Endothelial cell of umbilical vein (primary cell): ENCODE measurements at regions not wholly inside any gene's neighbourhood (a gene's known extent, or its start where the extent isn't known, plus 50 kb on each side); places are given as distances from the start of the nearest gene placed in this dataset.

Experiments
- BruUV-seq: library from RNA; stranded (reverse); fragments of 400-500 nt; replicated peaks from 2 replicates; lab custom pipeline; 2021; lab: Mats Ljungman, UMichigan
- CTCF ChIA-PET: fragments of 300-600, 350-600 bp; sonication (Branson Sonifier 250); formaldehyde crosslinking; loops from one replicate; lab custom pipeline; 2021; ENCODE audit warnings: antibody characterized with exemption, inconsistent platforms; lab: Charles Lee
- POLR2A ChIA-PET: fragments of 300-600, 350-600 bp; sonication (Branson Sonifier 250); formaldehyde crosslinking; loops from one replicate; lab custom pipeline; 2021; ENCODE audit warnings: antibody characterized with exemption, inconsistent platforms; lab: Charles Lee
- DNase-seq: peaks from one replicate; pipeline ENCODE4 v3.0.0-alpha.2; 2011; ENCODE audit warnings: low read depth, low spot score
- FAIRE-seq: peaks from 2 replicates; lab custom pipeline; 2011; peaks lifted over from hg19 to GRCh38; lab: Jason Lieb, UNC
- H2AFZ ChIP-seq: 2 replicates; pipeline ENCODE4 v1.6.0; 2012; ENCODE audit warnings: low read depth, low read length, control low read depth, inconsistent platforms
- H3K27ac ChIP-seq: 2 replicates; pipeline ENCODE4 v1.5.1; 2011; ENCODE audit warnings: low read depth, mild to moderate bottlenecking, control low read depth, low read length, moderate library complexity; ENCODE audit not compliant: insufficient read depth
- H3K27me3 ChIP-seq, 2 experiments: 2 replicates each; pipeline versions ENCODE4 v1.6.0 to v1.6.1; 2011; ENCODE audit warnings: low read length in 2 of 2, mixed read lengths in 1 of 2; ENCODE audit not compliant: control insufficient read depth in 2 of 2, insufficient read depth in 2 of 2
- H3K36me3 ChIP-seq, 2 experiments: 2 replicates in 1 of 2; 3 replicates in 1 of 2; pipeline ENCODE4 v1.5.1; 2011; ENCODE audit warnings: low read length in 2 of 2, mild to moderate bottlenecking in 1 of 2, moderate library complexity in 1 of 2; ENCODE audit not compliant: control insufficient read depth in 2 of 2, insufficient read depth in 2 of 2; ENCODE audit errors: extremely low read depth in 1 of 2
- H3K4me1 ChIP-seq: 3 replicates; pipeline ENCODE4 v1.5.1; 2011; ENCODE audit warnings: mild to moderate bottlenecking, low read length; ENCODE audit not compliant: control insufficient read depth, insufficient read depth; ENCODE audit errors: extremely low read depth
- H3K4me2 ChIP-seq: 2 replicates; pipeline ENCODE4 v1.6.1; 2011; ENCODE audit warnings: low read length, control low read depth, mixed read lengths; ENCODE audit not compliant: insufficient read depth
- H3K4me3 ChIP-seq, 3 experiments: fragments of 200-600 bp in 1 of 3; sonication (generic), shearing (Covaris generic) in 1 of 3; replicated peaks in 1 of 3; 2 replicates each; pipeline ENCODE4 v1.5.1; 2011 to 2016; ENCODE audit warnings: control low read depth in 3 of 3, low read length in 3 of 3, mild to moderate bottlenecking in 2 of 3, inconsistent platforms in 1 of 3, low read depth in 1 of 3, moderate library complexity in 1 of 3; ENCODE audit not compliant: insufficient read depth in 1 of 3
- H3K79me2 ChIP-seq: 2 replicates; pipeline ENCODE4 v1.6.0; 2012; ENCODE audit warnings: low read length, inconsistent platforms; ENCODE audit not compliant: control insufficient read depth, insufficient read depth
- H3K9ac ChIP-seq: replicated peaks from 2 replicates; pipeline ENCODE3; 2011; ENCODE audit warnings: low read length, control low read depth; ENCODE audit not compliant: insufficient read depth; ENCODE audit errors: extremely low read depth
- H3K9me1 ChIP-seq: replicated peaks from 3 replicates; pipeline ENCODE4 v1.6.0; 2011; ENCODE audit warnings: mild to moderate bottlenecking, low read length; ENCODE audit not compliant: control insufficient read depth, insufficient read depth; ENCODE audit errors: extremely low read depth
- H3K9me3 ChIP-seq: replicated peaks from 2 replicates; pipeline ENCODE4 v1.5.1; 2012; ENCODE audit warnings: low read length, inconsistent platforms; ENCODE audit not compliant: control insufficient read depth, insufficient read depth
- H4K20me1 ChIP-seq: replicated peaks from 2 replicates; pipeline ENCODE3; 2011; ENCODE audit warnings: mild to moderate bottlenecking, low read length; ENCODE audit not compliant: control insufficient read depth, insufficient read depth; ENCODE audit errors: extremely low read depth
- EZH2 ChIP-seq: IDR thresholded peaks from 2 replicates; pipeline ENCODE4 v1.6.1; 2012; ENCODE audit warnings: borderline replicate concordance, low read depth, mild to moderate bottlenecking, moderate library complexity, low read length, inconsistent platforms; ENCODE audit not compliant: severe bottlenecking
- FOS ChIP-seq: IDR thresholded peaks from 2 replicates; pipeline ENCODE4 v1.6.1; 2011; ENCODE audit warnings: mild to moderate bottlenecking, low read length, moderate library complexity, borderline replicate concordance; ENCODE audit not compliant: insufficient read depth
- GATA2 ChIP-seq: IDR thresholded peaks from 2 replicates; pipeline ENCODE4 v1.7.0; 2011; ENCODE audit warnings: low read depth, mild to moderate bottlenecking, moderate library complexity, mixed read lengths, low read length; ENCODE audit not compliant: insufficient read length, insufficient read depth
- JUN ChIP-seq: IDR thresholded peaks from 2 replicates; pipeline ENCODE4 v1.6.1; 2011; ENCODE audit warnings: borderline replicate concordance, low read depth; ENCODE audit not compliant: insufficient read length, insufficient read depth
- MAX ChIP-seq: IDR thresholded peaks from 2 replicates; pipeline ENCODE4 v1.6.1; 2011; ENCODE audit not compliant: insufficient read depth, insufficient read length
- MYC ChIP-seq: IDR thresholded peaks from one replicate; pipeline ENCODE4 v1.6.1; 2011; ENCODE audit warnings: mild to moderate bottlenecking, low read depth, low read length
- POLR2A ChIP-seq: IDR thresholded peaks from 2 replicates; pipeline ENCODE4 v1.6.1; 2012; ENCODE audit warnings: low read depth, mild to moderate bottlenecking, control low read depth, low read length
- POLR2AphosphoS5 ChIP-seq: IDR thresholded peaks from 2 replicates; pipeline ENCODE4 v1.6.1; 2012; ENCODE audit warnings: low read depth, mild to moderate bottlenecking, control low read depth, low read length, moderate library complexity; ENCODE audit not compliant: insufficient read depth
- dilution Hi-C: fragments of 300-500 bp; cut with MboI; formaldehyde crosslinking; loops from one replicate; pipeline ENCODE4 v1.15.0; 2019; ENCODE audit warnings: low sequenced_read_pairs; ENCODE audit not compliant: extremely low pct_ligation_motif_present
- intact Hi-C: fragments of 100-400 bp; cut with micrococcal nuclease; formaldehyde crosslinking; loops from one replicate; pipeline ENCODE4 v1.10.0; 2022
- TF ChIP-seq, protein P1 (sequence below), 2 donors: IDR thresholded peaks; 1 replicate in 1 of 2; 2 replicates in 1 of 2; pipeline ENCODE4 v1.5.1; 2011; ENCODE audit warnings: low read length in 2 of 2, mild to moderate bottlenecking in 2 of 2, moderate library complexity in 2 of 2, control low read depth in 1 of 2, inconsistent platforms in 1 of 2, low read depth in 1 of 2; ENCODE audit not compliant: insufficient read depth in 1 of 2; ENCODE audit errors: extremely low read depth in 1 of 2

DNA sequence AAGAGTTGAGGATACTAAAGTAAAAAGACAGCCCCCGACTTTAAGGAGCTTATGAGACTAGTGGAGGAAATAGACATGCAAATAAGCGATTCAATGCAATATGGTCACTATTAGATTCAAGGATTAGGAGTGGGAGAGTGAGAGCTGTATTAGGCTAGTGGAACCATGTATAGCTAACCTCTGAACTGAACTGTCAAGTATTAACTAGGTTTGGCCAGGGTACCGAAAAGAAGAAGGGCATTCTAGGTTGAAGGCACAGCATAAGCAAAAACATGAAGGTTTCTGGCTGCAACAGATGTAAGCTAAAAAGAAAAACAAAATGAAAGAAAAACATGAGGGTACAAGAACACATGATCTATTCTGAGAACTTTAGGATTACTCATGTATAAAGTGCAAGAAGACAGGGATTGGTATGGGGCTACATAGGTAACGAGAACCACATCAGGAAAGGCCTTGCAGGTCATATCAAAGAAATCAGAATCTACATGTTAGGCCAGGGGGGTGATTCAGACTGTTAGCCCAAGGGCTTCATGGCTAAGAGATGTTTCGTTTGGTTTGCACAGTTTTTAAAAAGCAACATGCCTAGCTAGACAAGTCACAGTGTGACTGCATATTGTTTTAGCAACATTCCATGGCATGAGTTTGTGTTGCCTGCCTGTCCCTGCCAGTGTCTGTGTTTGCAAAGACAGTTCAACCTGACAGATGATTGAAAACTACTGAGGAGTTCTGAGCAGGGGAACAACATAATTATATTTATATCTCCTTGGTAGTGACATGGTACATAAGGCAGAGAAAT, 54.4 kb upstream of the HAO2 start:
- H3K4me2 ChIP-seq, result no peak overlapping the region
- no peaks in the 10 kb centered on the region for H4K20me1 ChIP-seq
- H2AFZ ChIP-seq, result no peak overlapping the region
- H3K79me2 ChIP-seq, result no peaks in the 10 kb centered on the region
- no TSS peak for BruUV-seq
- H3K4me1 ChIP-seq, result no peaks in the 10 kb centered on the region
- intact Hi-C loops (no loop called here), dilution Hi-C loops (no loop called here)
- H3K27ac ChIP-seq, result no peak overlapping the region
- ChIA-PET POLR2A (no interaction called here), CTCF (no interaction called here)
- no peaks in the 10 kb centered on the region for H3K9me1 ChIP-seq
- FAIRE-seq (no peak), DNase-seq (no peak)
- no peaks in the 10 kb centered on the region for H3K9me3 ChIP-seq
- TF ChIP-seq MAX (no peak), POLR2A (no peak), GATA2 (no peak), FOS (no peak), MYC (no peak), EZH2 (no peak), JUN (no peak), POLR2AphosphoS5 (no peak)
- TF ChIP-seq, protein P1, sequence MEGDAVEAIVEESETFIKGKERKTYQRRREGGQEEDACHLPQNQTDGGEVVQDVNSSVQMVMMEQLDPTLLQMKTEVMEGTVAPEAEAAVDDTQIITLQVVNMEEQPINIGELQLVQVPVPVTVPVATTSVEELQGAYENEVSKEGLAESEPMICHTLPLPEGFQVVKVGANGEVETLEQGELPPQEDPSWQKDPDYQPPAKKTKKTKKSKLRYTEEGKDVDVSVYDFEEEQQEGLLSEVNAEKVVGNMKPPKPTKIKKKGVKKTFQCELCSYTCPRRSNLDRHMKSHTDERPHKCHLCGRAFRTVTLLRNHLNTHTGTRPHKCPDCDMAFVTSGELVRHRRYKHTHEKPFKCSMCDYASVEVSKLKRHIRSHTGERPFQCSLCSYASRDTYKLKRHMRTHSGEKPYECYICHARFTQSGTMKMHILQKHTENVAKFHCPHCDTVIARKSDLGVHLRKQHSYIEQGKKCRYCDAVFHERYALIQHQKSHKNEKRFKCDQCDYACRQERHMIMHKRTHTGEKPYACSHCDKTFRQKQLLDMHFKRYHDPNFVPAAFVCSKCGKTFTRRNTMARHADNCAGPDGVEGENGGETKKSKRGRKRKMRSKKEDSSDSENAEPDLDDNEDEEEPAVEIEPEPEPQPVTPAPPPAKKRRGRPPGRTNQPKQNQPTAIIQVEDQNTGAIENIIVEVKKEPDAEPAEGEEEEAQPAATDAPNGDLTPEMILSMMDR (IDR thresholded peaks at IDR 0.05; ENCODE audit: extremely low read depth in 1 of 2, insufficient read depth in 1 of 2, low read depth in 1 of 2, low read length in 2 of 2), result no peak
- H3K36me3 ChIP-seq, result no peaks in the 10 kb centered on the region
- H3K4me3 ChIP-seq, result no peak overlapping the region
- H3K9ac ChIP-seq, result no peak overlapping the region
- peaks cover 0 to 2% of the 10 kb centered on the region in 2 experiments for H3K27me3 ChIP-seq
